C4-2B (cell line): ENCODE measurements at regions not wholly inside any gene's neighbourhood (a gene's known extent, or its start where the extent isn't known, plus 50 kb on each side); places are given as distances from the start of the nearest gene placed in this dataset.

Experiments
- CTCF ChIP-seq: fragments of 450-650 bp; conservative IDR thresholded peaks from 2 replicates; pipeline ENCODE4 v1.5.1; 2017; ENCODE audit warnings: mild to moderate bottlenecking
- ZFX ChIP-seq: fragments of 450-650 bp; IDR thresholded peaks from 2 replicates; pipeline ENCODE4 v1.6.1; 2017

GRCh38 chr4:31338000-31338399 is 617.8 kb downstream of the PCDH7 start:
- TF ChIP-seq CTCF = no peak
- no peak for TF ChIP-seq ZFX
